Right hindlimb (tissue), 1 donor: ENCODE measurements at regions not wholly inside any gene's neighbourhood (a gene's known extent, or its start where the extent isn't known, plus 50 kb on each side); places are given as distances from the start of the nearest gene placed in this dataset.

ENCODE experiments used
- DNase-seq: peaks from one replicate; pipeline ENCODE4 v3.0.0-alpha.2; 2018

DNA sequence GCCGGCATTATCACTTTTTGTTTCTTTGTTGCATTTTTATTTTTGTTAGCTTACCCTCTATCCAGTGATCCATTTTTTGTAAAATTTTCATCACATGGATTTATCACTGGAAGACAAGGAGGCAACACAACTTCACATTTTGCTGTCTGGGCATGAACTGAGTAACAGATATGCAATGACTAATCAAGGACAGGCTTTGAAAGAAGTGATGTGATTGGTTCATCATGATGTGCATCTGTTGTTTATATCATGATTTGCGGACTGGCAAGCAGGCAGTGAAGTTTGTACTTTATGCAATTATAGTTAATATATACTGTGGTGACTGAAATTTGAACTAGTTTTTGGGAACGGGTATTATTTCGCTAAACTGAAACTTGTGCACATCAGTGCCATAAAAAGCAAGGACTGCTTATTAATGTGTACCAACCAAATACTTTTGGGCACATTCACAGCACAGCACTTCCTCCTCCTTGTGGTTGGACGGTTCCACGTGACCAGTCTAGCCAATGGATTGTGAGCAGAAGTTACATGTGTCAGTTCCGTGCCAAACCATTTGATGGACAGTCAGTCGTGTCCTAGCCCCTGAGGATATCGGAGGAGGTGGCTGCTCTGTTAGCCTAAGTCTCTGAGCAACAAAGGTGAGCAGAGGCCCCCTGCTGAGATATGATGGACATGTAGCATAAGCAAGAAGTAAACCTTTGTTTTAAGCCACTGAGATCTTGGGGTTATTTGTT is 201.4 kb upstream of the SIX2 start:
- DNase-seq = no peak

DNA sequence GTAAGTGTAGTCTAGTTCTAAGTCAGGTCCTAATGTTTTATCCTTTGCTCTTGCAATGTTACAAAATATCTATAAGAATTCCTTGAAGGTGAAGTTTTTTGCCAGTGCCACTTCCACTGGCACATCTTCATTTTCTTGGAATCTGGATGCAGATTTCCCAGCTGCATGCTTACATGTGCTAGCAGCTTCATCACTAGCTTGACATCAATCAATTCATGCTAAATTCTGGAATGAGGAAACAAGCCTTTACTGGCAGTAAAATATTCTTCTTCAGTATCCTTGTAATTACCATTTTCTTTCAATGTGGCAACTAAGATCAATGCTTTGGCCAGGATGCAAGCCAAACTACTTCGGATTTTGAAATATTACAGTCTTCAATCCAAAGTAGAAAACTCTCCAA is 200.6 kb upstream of the SIX2 start:
- DNase-seq = no peak

DNA sequence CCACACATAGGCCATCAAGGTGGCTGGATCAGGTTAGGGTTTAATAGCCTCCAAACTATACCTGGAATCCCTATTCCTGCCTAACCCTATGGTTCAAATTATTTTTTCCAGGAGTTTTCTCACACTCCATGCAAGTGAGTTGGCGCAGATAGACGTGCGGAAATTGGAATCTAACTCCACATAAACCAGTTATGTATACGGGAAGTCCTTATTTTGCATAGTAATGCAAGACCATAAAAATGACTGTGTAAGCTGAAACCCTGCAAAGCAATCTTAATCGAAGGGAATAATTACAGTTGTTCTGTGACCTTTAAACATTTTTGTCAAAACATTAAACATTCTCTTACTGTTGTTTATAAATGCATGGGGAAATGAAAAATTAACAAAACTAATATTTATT is 200.1 kb upstream of the SIX2 start:
- no peak for DNase-seq

DNA sequence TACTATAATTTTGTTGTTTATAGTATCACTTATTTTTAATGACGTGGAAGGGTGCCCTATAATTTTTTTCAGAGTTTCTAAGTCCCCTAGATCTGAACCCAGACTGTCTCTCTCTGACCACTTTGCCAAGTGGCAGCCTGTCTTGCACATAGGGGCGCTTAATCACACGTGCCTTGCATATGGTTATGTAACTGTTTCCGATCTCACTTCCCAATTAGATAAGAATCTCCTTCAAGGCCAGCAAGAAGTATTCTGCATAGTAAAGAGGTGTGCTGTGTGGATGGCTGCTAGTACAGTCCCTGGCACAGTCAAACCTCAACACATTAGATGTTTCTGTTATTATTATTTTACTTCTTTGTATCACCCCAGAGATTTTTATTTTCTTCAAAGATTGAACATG is 197.8 kb upstream of the SIX2 start:
- DNase-seq = no peak

DNA sequence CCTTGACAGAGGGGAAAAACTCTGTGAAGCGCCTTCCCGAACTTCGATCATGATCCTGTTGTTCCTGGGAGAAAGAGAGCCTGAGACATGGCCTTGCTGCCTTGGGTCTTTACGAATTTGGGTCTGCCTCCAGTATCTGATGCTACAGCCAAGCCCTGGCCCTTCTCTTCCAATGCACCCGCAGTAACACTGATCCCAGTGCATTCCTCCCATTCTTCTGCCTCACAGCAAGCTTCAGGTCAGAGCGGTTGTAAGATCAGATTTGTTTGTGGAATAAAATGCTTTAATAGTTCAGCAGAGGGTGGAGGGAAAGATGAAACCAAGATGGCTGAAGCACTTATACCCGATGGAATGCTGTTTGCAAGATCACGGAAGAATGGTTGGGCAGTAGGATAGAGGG is 196.7 kb upstream of the SIX2 start:
- no peak for DNase-seq

DNA sequence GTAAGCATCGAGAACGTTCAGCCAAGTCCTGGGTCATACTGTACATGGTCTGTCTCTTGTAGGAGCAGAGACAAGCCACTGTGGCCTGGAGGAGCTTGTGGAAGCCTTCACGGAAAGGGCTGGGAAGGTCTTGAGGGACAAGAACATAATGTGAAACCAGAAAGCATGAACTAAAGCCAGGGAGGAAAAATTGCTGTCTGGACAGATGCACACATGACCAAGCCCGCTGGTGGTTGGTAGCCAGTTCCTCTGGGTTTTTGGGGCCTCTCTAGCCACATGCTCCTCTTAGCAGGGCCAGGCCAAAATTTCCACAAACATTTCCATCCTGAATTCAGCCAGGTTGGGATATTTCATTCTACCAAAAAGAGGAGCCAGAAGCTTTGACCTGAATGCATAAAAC is 196.2 kb upstream of the SIX2 start:
- DNase-seq = no peak

DNA sequence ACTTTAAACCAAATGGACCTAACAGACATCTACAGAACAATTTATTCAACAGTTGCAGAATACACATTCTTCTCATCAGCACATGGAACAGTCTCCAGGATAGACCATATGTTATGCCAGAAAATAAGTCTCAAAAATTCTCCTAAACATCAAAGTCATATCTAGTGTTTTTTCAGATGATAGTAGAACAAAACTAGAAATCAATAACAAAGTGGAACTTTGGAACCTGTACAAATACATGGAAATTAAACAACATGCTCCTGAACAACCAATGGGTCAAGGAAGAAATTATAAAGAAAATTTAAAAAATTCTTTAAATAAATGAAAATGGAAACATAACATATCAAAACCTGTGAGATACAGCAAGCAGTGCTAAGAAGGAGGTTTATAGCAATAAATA is 194.1 kb upstream of the SIX2 start:
- no peak for DNase-seq

DNA sequence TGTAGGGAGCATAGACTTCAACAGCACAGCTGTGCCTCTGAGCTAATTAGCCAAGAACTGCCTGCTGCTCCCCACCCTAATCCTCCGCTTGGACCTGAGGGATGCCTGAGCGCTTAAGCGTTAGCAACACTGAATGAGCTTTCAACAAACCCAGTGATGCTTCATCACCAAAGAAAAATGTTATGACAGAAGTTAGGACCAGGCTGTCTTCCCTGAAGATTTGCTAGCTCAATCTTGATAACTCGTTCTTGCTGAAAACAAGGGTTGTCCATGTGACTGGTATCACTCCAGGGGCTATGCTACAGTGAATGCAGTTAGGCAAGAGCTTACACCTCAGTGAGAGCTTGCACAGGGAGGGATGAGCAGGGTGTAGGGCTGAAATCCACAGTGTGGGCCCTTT is 190.7 kb upstream of the SIX2 start:
- peak; percentile 65 for DNase-seq

DNA sequence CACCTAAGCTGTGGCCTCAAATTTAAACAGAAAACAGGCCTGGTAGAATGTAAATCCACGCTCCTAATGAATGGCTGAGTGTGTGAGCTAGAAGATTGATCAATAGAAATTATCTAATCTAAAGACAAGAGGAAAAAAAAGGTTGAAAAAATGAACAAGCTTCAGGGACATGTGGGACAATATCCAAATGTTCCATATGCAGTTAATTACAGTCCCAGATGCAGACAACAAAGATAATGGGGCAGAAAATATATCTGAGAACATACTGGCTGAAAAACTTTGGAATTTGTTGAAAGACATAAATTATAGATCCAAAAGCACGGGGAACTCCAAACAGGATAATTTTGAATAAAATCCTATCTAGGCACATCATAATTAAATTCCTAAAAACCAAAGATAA is 186.7 kb upstream of the SIX2 start:
- DNase-seq = no peak

DNA sequence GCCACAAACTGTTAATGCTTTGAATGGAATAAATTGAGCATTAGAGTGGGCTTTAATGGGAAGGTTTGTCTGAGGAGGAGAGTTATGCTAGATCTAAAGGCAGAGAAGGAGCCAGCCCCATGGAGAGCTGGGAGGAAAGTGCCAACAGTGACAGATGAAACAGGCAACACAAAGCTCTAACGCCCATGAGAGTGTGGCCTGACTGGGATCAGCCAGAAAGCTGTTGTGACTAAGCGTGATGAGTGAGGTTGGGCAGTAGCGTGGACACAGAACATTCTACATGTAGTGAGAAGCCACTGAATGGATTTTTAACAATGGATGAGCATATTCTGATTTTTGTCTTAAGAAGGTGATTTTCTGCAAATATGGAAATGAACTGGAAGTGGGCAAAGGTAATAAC is 185.3 kb upstream of the SIX2 start:
- no peak for DNase-seq

DNA sequence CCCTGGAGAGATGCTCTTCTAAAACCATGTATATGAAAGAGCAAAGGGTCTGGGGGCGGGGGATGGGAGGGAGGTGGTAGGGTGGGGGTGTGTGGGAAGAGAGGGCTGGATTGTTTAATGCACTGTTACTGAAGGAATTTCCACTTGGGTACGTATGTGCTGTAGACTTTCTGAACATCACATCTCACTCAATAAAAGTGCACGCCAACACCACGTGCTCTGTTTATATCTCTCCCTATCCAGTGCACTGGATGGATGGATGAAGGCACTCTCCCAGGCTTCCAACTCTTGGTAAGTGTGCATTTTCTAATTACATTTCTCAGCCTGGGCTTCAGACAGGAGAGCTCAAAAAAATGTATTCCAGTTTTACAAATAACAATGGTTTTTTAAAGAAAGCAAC is 184.3 kb upstream of the SIX2 start:
- no peak for DNase-seq

DNA sequence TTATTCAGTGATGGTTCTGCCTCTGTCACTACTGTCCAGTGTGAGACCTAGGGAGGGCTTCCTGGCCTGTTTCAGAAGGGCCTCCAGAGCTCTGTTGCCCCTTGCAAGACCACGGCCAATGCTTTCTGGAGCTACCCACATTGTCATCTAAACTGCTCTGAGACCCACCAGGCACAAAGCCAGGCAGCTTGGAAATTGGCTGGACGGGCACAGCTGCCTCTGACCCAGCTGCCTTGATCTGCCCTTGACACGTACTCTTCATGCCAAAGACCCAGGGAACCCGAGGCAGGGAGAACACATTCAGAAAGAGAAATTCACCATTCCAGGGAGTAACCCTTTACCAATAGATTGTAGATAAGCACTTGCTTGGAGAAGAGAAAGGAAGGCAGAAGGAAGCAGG is 183.7 kb upstream of the SIX2 start:
- DNase-seq = peak; percentile 73

DNA sequence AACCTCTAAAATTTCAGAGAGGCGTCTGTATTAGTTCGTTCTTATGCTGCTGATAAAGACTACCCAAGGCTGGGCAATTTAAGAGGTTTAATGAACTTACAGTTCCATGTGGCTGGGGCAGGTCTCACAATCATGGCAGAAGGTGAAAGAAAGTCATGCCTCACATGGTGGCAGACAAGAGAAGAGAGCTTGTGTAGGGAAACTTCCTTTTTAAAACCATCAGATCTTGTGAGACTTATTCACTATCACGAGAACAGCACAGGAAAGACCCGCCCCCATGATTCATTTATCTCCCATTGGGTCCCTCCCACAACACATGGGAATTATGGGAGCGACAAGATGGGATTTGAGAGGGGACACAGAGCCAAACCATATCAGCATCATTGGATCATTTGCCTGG is 183.2 kb upstream of the SIX2 start:
- no peak for DNase-seq

DNA sequence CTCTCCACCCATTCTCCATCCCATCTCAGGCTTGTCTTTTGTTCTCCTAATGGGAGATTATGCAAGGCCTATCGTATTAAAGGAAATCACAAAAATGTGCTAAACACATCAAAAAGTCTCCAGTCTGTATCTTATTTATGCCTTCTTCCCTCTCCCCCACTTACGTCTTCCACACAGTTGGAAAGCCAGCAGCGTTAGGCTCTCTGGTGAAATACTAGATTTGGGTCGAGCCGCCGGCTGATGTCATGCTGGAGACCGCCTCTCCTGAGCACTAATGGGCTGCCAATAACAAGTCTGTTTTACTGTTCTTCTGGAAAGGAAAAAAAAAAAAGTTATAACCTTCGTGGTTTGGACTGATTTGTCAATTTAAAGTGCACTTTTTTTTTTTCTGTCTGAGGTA is 182.7 kb upstream of the SIX2 start:
- peak; percentile 91 for DNase-seq

DNA sequence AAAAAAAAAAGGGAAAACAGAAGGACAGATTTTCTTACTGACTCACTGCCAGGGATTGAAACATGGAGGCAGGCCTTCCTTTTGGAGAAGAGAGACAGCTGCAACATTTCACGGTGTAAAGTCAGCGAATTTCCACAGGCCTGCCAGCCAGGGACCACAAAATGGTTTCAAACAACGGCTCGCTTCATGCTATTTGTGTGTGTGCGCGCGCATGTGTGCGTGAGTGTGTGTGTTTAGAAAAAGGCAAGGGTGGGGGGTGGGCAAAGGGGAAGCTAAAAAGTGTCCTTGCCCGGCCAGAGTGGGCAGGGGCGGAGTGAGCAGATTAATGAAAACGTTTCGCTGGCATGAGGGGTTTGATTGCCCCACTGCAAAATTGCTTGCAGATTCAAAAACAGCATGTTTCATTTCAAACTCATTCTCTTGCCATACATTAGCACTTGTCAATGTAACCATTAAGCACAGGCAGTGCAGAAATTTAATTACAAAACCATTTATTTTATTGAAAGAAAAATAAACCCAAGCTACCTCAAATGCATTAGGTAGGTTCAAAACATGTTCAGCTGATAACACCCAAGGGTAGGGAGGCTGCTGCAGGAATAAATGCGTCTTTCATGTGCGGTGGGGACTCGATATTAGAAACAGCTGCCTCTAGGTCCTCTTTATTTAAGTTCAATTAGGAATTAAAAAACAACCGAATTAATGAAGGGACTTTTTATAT is 182.1 kb upstream of the SIX2 start:
- peak; percentile 82 for DNase-seq

DNA sequence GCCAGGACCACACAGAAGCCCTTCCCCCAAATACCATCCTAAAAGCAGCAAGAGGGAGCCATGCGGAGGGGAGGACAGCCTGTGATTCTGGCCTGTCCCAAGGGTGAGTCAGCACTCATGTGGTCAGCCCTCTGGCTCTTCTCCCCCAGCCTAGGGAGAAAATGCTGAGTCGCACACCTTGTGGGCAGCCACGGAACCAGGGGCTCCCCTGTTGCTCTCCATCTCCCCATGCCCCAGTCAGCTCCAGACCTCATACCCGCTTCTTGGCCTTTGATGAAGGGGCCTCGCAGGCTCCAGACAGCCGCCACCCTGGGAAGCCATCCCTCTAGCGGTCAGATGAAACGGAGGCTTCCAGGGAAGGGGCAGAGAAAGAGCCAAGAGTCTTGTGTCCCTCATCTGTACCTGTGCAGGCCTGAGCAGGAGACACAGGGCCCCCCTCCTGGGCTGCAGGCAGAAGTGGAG is 181.3 kb upstream of the SIX2 start:
- DNase-seq = peak; percentile 51

DNA sequence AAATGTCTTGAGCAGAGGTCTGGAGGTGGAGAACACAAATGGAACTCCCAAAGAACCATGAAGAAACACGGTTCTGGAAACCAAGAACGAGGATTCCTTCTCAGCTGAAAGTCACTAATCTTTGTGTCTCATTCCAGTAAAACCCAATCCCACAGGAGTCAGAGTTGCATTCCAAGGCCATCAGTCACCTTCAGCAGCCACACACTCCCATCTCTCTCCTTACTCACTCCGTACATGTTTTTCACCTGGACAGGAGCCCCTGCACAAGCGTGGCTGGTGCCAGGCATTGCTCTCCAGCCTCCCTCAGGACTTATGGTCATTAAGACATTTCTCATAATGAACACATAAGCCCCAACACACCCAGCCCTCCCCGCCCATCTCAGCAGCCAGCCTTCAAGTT is 175.4 kb upstream of the SIX2 start:
- no peak for DNase-seq

DNA sequence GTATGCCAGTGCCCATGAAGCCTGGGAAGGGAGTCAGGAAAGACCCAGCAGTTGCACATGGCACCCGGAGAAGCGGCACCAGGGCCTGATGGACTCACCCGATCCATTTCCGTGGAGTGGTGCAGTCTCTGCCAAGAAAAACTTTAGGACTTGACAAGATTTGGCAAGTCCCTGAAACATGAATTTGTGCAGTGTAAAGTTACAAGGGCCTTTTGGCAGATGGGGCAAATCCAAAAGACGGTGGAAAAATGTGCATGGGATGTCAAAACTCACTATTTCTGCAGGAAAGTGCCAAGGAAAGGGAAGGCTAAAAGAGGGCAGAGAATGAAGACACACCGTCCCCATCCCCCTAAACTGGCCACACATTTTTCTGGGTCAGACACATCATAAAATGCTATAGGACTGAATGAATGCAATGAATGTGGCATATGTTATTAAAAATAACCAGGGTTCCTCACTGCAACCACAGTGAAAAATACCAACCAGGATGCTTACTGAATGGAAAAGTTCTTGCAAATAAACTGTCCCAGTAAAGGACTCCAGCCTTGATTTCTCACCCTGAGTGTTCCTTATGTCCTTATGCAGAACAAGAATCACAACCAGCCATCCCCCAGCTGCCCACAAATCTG is 173.5 kb upstream of the SIX2 start:
- peak; percentile 51 for DNase-seq

DNA sequence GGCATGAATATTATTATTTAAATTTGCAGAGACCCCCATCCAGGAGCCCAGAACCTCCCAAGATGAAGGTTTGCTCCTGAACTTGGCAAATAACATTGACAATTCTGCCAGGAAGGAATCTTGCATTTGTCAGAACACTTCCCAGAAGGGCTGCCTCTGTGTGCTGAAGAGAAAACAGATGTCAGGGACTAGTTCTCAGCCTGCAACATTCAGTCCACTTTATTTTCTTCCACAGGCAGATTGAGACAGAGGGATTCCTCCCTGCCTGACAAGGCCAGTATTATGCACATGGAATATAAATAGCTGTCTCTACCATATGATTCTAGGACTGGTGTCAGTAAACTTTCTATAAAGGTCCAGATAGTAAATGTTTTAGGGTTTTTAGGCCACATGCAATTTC is 171.5 kb upstream of the SIX2 start:
- no peak for DNase-seq

DNA sequence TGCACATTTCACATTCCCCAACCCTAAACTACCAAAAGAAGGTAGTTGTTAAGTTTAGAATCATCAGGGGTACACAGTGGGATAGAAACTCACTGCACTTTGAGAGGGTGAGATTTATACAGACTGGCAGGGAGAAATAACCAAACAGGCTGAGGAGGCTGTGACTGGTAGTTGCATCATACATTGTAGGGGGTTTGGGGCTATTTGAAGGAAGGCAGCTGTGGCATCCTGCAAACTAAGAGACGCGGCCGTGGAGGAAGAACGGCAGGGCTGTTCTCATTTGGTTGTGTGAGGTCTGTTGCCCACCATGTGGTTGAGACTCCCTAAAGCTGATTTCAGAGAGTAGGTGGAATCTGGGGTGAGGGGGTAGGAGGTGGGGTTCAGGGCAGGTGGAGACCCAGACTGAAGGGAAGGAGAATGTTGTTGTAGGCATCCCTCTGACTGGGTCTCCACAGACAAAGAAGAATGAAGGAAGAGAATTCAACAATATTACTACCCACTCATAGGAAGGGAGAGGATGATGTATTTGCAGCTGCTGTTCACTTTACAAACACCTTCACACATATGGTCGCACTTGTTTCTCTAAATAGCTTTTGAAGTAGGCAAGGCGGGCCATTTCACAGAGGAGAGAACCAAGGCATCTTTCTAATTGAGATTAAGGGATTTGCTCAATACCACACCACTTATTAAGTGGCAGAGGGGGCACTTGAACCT is 170.9 kb upstream of the SIX2 start:
- DNase-seq = no peak

DNA sequence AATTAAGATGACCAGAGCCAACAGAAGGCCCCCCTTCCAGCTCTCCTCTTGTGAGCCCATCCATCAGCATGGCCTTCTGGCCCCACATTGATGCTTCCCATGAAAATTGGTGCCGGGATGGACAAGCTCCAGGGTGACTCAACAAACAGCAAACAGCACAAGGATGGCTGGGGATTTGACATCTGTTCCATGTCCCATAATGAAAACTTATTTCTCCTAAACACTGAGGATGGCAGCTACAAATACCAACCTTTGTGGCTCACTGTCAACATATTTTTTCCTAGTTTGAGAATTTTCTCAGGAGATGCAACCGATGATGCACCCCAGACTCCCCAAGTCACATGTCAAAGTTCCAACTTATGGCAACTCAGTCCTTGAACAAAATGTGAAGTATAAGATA is 169.6 kb upstream of the SIX2 start:
- no peak for DNase-seq

DNA sequence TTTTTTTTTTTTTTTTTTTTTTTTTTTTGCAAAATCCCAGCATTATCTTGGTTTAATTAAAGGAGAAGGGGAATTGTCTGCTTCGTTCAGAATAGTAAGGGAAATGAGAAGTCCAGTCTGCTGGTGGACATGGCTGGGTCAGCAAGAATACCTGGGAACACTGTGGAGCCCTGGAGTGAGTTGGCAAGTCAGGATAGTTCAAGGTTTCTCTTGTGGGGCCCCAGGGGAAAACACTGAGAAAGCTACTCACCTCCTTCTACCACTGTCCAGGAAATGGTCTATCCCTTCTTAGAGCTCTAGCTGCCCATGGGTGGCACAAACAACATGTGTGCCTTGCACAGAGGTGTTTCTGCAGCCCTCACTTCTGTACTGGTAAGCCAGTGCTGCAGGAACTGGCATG is 169.1 kb upstream of the SIX2 start:
- no peak for DNase-seq

DNA sequence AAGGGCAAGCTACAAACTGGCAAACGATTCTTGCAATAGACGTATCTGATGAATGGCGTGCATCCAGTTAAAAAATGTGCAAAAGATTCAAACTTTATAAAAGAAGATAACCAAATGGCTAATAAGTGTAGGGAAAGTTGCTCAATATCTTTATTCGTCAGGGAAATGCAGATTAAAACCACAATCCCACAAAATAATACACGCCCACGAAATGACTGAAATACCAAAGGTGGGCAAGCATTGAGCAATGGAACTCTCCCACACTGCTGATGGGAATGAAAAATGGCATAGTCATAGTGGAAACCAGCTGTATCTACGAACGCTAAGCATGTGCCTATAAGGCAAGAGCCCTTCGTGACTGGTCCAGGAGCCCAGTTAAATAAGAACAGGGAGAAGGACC is 168.6 kb upstream of the SIX2 start:
- no peak for DNase-seq

DNA sequence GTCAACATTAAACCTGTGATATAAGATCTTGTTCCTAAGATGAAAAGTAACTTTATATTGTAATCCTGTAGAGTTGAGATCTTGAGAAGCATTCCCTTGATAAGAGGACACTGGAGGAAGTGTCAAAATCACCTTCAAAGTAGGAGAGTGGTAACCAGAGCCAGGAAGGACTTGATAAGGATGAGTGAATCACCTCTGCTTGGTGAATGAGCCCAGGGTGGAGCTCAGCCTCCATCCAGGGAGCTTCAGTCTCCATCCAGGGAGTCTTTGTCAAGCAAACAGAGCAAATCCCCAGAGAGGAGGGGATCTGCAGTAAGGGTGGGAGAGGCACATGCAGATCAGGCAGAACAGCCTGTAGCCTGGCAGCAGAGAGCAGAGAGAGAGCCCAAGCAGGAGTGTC is 167.1 kb upstream of the SIX2 start:
- no peak for DNase-seq
